Small intestine (tissue), 7 donors: ENCODE measurements at regions not wholly inside any gene's neighbourhood (a gene's known extent, or its start where the extent isn't known, plus 50 kb on each side); places are given as distances from the start of the nearest gene placed in this dataset.

Source experiments
- DNase-seq, 2 donors: peaks; one replicate each; pipeline versions ENCODE4 v3.0.0 to v3.0.0-alpha.2; 2013
- FAIRE-seq: peaks from 2 replicates; lab custom pipeline; 2012; peaks lifted over from hg19 to GRCh38; lab: Jason Lieb, UNC
- H3K27ac ChIP-seq, 3 donors: one replicate each; pipeline ENCODE4 v1.5.1; 2013; ENCODE audit warnings: low read length in 2 of 3, mild to moderate bottlenecking in 2 of 3, control low read depth in 1 of 3, inconsistent platforms in 1 of 3, low read depth in 1 of 3, moderate library complexity in 1 of 3
- H3K27me3 ChIP-seq, 3 donors: one replicate each; pipeline ENCODE4 v1.6.1; 2013; ENCODE audit warnings: low read length in 3 of 3, inconsistent platforms in 1 of 3; ENCODE audit not compliant: control insufficient read depth in 3 of 3, insufficient read depth in 3 of 3
- H3K36me3 ChIP-seq, 3 donors: one replicate each; pipeline ENCODE4 v1.6.1; 2013; ENCODE audit warnings: low read length in 3 of 3, inconsistent platforms in 1 of 3, low read depth in 1 of 3, mild to moderate bottlenecking in 1 of 3, moderate library complexity in 1 of 3; ENCODE audit not compliant: control insufficient read depth in 3 of 3, insufficient read depth in 2 of 3
- H3K4me1 ChIP-seq, 3 donors: one replicate each; pipeline ENCODE4 v1.6.1; 2013; ENCODE audit warnings: low read length in 2 of 3, inconsistent platforms in 1 of 3, low read depth in 1 of 3, mild to moderate bottlenecking in 1 of 3, moderate library complexity in 1 of 3; ENCODE audit not compliant: control insufficient read depth in 3 of 3, insufficient read depth in 2 of 3
- H3K4me3 ChIP-seq, 3 donors: one replicate each; pipeline ENCODE4 v1.5.1; 2013; ENCODE audit warnings: low read length in 3 of 3, control low read depth in 1 of 3, inconsistent platforms in 1 of 3, low read depth in 1 of 3, mild to moderate bottlenecking in 1 of 3, moderate library complexity in 1 of 3
- H3K9me3 ChIP-seq, 2 donors: one replicate each; pipeline ENCODE4 v1.6.1; 2013; ENCODE audit warnings: low read depth in 1 of 2, low read length in 1 of 2; ENCODE audit not compliant: control insufficient read depth in 2 of 2, insufficient read depth in 1 of 2
- WGBS, 3 donors: extraction: QIAGEN DNeasy Blood & Tissue Kit; methylation state at CpG; one replicate each; pipeline ENCODE4 v1.1.7; 2013; 5-methylcytosine and 5-hydroxymethylcytosine counted together
- donor health status: healthy with polysubstance abuse.
- donor health status: control.
- donor health status: control.
- donor health status: Bipolar disorder and iron deficiency.
- donor health status: healthy.

DNA sequence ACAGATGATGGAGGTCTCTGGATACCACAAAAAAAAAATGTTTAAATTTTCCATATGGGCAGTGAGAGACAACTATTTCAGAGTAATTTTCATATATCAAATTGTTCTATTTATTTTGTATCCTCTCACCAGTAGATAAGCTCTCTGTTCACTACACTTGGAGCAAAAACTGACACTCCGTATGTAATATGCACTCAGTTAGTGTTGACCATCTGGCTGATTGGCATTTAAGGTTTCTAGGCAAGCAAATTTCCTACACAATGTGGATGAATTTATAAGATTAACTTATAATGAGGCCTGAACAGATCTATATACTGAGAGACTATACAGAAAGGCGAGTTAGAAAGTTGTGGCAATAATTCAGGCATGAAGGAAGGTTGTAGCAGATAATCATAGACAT, 836.5 kb upstream of the SEMA6D start:
- no peak for FAIRE-seq
- 56 to 79% (median 63%) methylated on average over 2 of the region's 2 CpGs for WGBS, 3 donors

DNA sequence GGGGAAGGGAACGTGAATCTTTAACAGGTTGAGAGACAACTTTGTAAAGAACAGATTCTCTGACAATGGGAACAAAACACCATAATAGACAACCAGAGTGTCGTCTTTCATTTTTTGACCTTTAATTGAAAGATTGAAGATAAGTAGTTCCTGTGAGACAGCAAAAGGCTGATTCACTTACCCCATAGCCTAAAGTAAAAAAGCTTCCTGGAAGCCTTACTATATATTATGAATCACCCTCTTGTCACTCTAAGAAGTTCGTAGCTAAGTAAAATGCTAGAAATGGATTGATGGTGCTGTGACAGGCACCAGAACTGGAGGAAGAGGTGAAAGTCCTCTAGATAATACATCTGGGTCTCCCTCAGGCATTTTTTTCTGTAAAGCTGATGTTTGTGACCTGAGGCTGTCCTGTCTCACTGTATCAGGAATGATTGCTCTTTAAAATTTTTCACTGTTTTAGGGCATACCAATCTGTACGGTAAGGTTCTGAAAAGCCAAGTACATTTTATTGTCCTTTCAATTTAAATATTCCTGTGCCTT, 824.6 kb upstream of the SEMA6D start:
- no peaks in the 10 kb centered on the region for H3K4me1 ChIP-seq
- no peak for DNase-seq
- no peak overlapping the region for H3K4me3 ChIP-seq
- H3K27ac ChIP-seq: no peak overlapping the region
- H3K27me3 ChIP-seq: no peaks in the 10 kb centered on the region
- H3K36me3 ChIP-seq: no peaks in the 10 kb centered on the region
- 50 to 51% (median 50%) methylated on average over 4 of the region's 4 CpGs for WGBS, 3 donors
- no peak for FAIRE-seq
- H3K9me3 ChIP-seq: no peaks in the 10 kb centered on the region

More for the DNA sequence above, 836.5 kb upstream of the SEMA6D start:
- Histone ChIP-seq H3K27ac (no peak overlapping the region), H3K4me3 (no peak overlapping the region), H3K4me1 (no peaks in the 10 kb centered on the region), H3K27me3 (no peaks in the 10 kb centered on the region), H3K36me3 (no peaks in the 10 kb centered on the region), H3K9me3 (peaks cover 0 to 2% of the 10 kb centered on the region in 2 donors)
- DNase-seq: no peak

DNA sequence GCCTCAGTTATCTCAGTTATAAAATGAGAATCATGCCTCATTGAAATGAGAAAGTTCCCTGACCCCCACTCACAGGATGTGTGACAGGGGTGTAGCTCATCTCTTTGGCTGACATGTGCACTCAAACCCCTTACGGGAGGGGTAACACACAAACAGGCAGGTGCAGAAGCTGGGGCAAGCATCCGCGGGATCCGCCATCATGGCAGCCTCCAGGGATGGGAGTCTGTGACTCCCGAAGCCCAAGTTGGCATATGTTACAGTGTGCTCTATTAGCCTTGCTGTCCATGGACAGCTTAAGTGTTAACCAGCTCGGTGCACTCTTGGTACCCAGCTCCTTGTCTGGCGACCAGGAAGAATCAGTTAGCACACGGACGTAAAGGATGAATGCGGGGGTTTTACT, 822.7 kb upstream of the SEMA6D start:
- DNase-seq (no peak), FAIRE-seq (no peak)
- Histone ChIP-seq H3K4me3 (no peak overlapping the region), H3K27me3 (no peaks in the 10 kb centered on the region), H3K36me3 (no peaks in the 10 kb centered on the region), H3K4me1 (no peaks in the 10 kb centered on the region), H3K27ac (no peak overlapping the region), H3K9me3 (no peaks in the 10 kb centered on the region)
- WGBS, 3 donors: 93 to 96% (median 96%) methylated on average over 10 of the region's 10 CpGs

DNA sequence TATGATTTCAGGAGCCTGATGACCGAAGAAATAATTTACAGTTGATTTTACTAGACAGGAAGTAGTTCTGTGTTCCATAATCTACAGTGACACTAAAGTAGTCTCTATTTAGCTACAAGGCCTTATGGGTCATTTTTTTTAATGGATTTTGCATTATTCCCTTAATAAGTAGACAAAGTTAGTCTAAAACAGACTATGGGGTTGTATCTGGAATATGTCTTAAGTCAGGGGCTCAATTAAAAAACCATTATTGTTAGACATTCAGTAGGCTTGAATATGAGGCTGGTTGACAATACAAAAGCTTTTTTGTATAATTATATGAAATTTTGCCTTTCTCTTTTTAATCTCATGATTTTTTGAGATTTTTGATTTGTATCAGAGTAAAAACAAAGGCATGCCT, 820.0 kb upstream of the SEMA6D start:
- Histone ChIP-seq H3K36me3 (no peaks in the 10 kb centered on the region), H3K27ac (no peak overlapping the region), H3K9me3 (no peaks in the 10 kb centered on the region), H3K4me3 (no peak overlapping the region), H3K4me1 (no peaks in the 10 kb centered on the region), H3K27me3 (no peaks in the 10 kb centered on the region)
- WGBS, 3 donors: 50 to 60% (median 55%) methylated on average over 1 of the region's 1 CpG
- DNase-seq (no peak), FAIRE-seq (no peak)

DNA sequence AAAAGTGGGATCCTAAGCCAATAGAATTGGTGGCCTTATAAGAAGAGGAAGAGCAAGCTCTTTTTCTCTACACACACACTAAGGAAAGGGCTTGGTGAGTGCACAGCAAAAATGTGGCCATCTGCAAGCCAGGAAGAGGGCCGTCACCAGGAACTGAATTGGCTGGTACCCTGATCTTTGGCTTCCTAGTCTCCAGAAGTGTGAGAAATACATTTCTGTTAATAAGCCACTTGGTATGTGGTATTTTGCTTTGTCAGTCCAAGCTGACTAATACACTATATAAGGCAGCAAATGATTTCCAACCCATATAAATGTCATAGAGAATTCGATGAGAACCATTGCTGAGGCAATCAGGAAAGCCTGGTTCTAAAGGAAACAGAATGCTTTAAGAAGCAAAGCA, 816.3 kb upstream of the SEMA6D start:
- no peak for FAIRE-seq
- Histone ChIP-seq H3K36me3 (no peaks in the 10 kb centered on the region), H3K9me3 (no peaks in the 10 kb centered on the region), H3K27me3 (no peaks in the 10 kb centered on the region), H3K27ac (no peak overlapping the region), H3K4me1 (no peaks in the 10 kb centered on the region), H3K4me3 (no peak overlapping the region)
- WGBS, 3 donors: 73 to 83% (median 79%) methylated on average over 2 of the region's 2 CpGs
- DNase-seq: no peak

DNA sequence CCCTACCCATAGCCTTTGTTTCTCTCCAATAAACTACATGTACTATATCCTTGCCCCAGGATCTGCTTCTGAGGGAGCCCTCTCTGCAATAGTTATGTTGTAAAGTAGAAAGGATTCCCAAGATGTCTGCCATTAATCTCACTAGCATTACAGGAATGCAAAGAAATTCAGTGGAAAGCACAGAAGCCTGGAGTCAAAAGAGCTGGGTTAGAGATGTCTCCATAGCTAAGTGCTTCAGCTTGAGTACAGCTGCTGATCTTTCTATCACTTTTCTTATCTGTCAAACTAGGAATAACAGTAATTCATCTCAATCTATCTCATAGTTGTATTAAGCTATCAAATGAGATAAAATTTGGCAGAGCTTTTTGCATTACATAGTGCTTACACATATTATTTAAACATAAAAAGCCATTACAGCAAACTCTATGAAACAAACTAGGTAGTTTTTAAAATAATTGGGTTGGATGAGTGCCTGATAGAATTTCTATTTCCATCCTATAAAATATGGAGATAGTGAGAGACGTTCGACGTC, 799.5 kb upstream of the SEMA6D start:
- Histone ChIP-seq H3K4me3 (no peak overlapping the region), H3K9me3 (no peaks in the 10 kb centered on the region), H3K36me3 (no peaks in the 10 kb centered on the region), H3K27ac (no peak overlapping the region), H3K27me3 (no peaks in the 10 kb centered on the region), H3K4me1 (no peaks in the 10 kb centered on the region)
- WGBS, 3 donors: 68 to 91% (median 90%) methylated on average over 3 of the region's 3 CpGs
- DNase-seq: no peak
- FAIRE-seq: no peak

DNA sequence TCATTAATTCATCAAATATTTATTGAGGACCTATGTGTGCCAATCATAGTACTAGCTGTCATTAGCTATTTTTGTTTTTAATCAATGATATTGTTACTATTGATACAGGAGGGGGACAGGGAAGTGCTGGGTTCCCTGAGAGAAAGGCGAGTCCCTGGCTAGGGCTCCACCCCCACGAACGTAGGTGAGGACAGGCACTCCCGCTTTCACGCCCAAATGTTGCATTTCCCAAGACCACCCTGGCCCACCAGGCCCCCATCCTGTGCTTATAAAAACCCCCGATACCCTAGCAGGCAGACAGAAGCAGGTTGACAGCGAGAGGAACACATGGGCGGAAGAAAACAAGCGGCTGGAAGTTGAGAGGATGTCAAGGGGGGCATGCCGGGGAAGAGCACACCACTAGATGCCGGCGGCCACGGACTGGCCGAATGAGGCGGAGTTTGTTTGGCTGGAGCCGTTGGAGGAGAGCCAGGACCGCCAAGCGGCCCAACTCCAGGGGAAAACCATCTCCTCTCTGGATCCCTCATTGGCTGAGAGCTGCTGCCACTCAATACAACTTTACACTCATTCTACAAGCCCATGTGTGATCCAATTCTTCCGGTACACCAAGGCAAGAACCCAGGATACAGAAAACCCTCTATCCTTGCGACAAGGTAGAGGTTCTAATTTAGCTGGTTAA, 798.7 kb upstream of the SEMA6D start:
- Histone ChIP-seq H3K4me3 (no peak overlapping the region), H3K36me3 (no peaks in the 10 kb centered on the region), H3K4me1 (no peaks in the 10 kb centered on the region), H3K27me3 (no peaks in the 10 kb centered on the region), H3K27ac (no peak overlapping the region), H3K9me3 (no peaks in the 10 kb centered on the region)
- FAIRE-seq: no peak
- DNase-seq: no peak
- 80 to 82% (median 80%) methylated on average over 17 to 20 of the region's 20 CpGs for WGBS, 3 donors

DNA sequence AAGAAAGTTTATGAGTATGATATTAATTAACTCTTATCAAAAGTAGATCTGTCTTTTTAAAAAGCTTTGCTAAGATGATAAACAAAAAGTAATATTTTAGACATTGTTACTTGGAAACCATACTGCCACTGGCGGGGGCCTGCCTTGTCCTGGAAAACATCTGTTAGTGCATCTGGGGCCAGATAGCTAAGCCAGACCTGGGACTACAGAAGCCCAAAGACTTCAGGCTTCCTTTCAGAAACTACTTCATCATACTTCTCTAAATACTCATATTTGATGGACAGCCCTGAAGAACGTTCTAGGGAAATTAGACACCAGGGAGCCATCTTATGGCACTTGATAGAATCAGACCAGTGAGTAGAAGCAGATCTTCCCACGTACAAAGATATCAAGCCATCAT, 795.4 kb upstream of the SEMA6D start:
- Histone ChIP-seq H3K4me1 (no peaks in the 10 kb centered on the region), H3K9me3 (no peaks in the 10 kb centered on the region), H3K4me3 (no peak overlapping the region), H3K27me3 (no peaks in the 10 kb centered on the region), H3K36me3 (no peaks in the 10 kb centered on the region), H3K27ac (no peak overlapping the region)
- FAIRE-seq (no peak), DNase-seq (no peak)
- WGBS, 3 donors: 53 to 68% (median 57%) methylated on average over 3 of the region's 3 CpGs

DNA sequence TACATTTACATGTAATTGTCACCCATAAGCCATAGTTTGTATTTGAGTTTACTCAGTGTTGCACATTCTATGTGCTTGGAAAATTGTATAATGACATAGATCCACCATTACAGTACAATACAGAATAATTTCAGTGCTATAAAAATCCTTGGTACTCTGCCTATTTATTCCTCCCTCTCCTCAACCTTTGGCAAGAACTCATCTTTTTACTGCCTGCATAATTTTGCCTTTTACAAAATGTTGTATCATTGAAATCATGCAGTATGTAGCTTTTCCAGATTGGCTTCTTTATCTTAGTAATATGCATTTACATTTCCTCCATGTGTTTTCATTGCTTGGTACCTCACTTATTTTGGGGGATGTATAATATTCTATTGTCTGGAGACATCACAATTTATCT, 786.9 kb upstream of the SEMA6D start:
- Histone ChIP-seq H3K4me1 (no peaks in the 10 kb centered on the region), H3K4me3 (no peak overlapping the region), H3K27ac (no peak overlapping the region), H3K27me3 (no peaks in the 10 kb centered on the region), H3K36me3 (no peaks in the 10 kb centered on the region), H3K9me3 (no peaks in the 10 kb centered on the region)
- FAIRE-seq (no peak), DNase-seq (no peak)
